HG03378 (cell line): ENCODE measurements at regions not wholly inside any gene's neighbourhood (a gene's known extent, or its start where the extent isn't known, plus 50 kb on each side); places are given as distances from the start of the nearest gene placed in this dataset.
"Not testable (repeated sequence)": the region's sequence is repeated elsewhere in the genome, so short reads cannot be mapped to it uniquely, and the experiment has no call there.

Experiments used
- ATAC-seq: cut with Tn5 transposase; IDR thresholded peaks from one replicate; pipeline ENCODE4 v1.9.1; 2021; ENCODE audit warnings: mild to moderate bottlenecking, moderate library complexity; ENCODE audit not compliant: unreplicated experiment

GRCh38 chrX:148265829-148266228 is 234.6 kb upstream of the AFF2 start:
- ATAC-seq: no peak

- no peak for ATAC-seq
These were observed 231.7 kb upstream of the AFF2 start for GRCh38 chrX:148268673-148269072.

DNA sequence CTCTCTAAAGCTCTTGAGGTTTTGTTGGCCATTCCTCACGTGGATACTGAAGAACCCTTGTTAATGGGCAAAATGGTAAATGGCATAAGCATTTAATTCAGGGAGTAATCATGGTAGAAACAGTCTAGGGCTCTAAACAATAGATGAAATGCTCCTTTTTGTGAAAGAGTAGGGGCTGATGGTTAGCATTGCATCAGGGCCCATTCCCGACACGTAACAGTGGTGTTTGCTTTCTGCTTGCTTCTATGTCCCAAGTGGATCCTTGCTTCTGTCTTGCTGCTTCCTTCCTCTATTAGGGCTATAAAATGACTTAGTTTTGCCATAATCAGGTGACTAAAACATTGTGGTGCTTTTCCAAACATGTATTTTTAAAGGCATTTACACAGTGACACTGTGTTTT is 230.9 kb upstream of the AFF2 start:
- ATAC-seq: no peak

DNA sequence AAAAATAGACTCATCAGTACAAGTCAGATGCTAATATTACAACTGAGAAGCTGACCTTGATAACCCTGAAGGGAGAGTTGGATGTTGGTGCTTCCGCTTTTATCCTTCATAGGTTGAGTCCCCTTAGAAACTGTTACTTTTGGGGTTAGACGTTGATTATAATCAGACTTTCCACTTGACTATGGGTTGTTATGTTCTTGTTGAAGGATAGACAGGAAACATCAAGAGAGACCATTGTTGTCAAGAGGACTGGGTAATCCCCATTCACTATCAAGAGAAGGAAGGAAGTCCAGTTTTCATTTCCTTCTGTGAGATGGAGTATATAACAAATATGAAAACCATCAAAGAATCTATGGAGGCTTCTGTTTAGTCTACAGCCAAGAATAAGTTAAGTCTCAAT is 229.9 kb upstream of the AFF2 start:
- ATAC-seq: no peak

- ATAC-seq: no peak
These were observed 229.2 kb upstream of the AFF2 start for GRCh38 chrX:148271263-148271662.

DNA sequence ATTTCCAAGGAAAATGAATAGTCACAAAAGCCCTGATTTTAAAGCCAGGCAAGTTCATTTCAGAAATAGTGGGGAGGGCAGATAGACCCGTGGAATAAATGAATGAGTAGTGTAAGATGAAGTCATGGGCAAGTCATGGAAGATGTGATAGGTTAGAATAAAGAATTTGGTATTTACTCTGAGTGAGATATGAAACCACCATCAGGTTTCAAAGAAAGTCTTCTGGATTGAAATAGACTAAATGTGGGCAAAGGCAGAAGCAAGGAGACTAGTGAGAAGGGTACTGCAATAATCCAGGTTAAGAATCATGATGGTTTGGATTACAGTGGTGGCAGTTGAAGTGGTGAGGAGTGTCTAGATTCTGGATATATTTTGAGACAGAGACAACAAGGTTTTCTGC is 218.5 kb upstream of the AFF2 start:
- no peak for ATAC-seq

- ATAC-seq: no peak
These were observed 217.9 kb upstream of the AFF2 start for GRCh38 chrX:148282504-148282903.

- no peak for ATAC-seq
These were observed 216.4 kb upstream of the AFF2 start for GRCh38 chrX:148284056-148284455.

GRCh38 chrX:148284821-148285220 is 215.6 kb upstream of the AFF2 start:
- no peak for ATAC-seq

GRCh38 chrX:148288451-148288850 is 212.0 kb upstream of the AFF2 start:
- ATAC-seq: no peak

DNA sequence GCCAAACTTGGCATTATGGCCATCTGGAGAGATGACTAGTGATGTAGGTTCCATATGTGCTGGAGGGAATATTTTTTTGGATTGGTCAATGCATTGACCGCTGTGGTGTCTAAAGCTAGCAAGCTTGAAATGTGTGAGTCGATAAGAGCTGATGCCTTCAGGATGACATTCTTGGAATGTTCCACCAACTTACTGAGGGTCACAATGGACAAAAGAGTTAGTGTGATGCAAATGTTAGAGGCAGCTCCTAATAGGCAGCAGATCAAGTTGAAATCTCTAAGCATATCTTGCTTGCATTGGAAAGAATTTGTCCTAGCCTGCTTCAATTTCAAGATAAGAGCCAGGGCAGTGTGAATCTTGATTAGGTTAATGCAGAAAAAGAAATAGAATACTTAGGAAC is 210.4 kb upstream of the AFF2 start:
- ATAC-seq: no peak

- no peak for ATAC-seq
These were observed 209.5 kb upstream of the AFF2 start for GRCh38 chrX:148290931-148291330.

- no peak for ATAC-seq
These were observed 201.7 kb upstream of the AFF2 start for GRCh38 chrX:148298737-148299136.

DNA sequence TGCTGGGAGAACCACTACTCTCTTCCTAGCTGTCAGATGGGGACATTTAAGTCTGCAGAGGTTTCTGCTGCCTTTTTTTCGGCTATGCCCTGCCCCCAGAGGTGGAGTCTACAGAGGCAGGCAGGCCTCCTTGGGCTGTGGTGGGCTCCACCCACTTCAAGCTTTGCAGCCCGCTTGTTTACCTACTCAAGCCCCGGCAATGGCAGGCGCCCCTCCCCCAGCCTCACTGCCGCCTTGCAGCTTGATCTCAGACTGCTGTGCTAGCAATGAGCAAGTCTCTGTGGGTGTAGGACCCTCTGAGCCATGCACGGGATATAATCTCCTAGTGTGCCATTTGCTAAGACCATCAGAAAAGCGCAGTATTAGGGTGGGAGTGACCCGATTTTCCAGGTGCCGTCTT is 195.2 kb upstream of the AFF2 start:
- ATAC-seq: not testable (repeated sequence)

DNA sequence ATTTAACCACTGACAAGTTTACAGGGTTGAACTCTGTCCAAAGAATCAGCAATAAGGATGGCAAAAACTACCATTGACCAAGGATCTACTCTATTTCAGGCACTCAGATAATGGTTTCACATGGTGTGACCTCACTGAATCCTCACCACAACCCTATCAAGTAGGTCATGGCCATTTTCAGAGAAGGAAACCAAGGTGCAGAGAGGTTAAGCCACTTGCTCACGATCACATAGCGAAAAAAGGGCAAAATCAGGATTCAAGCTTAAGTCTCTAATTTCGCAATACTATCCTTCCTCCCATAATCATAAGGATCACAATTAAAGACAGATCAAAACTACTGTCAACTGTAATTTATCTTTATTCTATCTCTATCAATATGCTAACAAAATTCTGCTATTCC is 191.0 kb upstream of the AFF2 start:
- no peak for ATAC-seq

- ATAC-seq: peak; percentile 76
These were observed 189.8 kb upstream of the AFF2 start for GRCh38 chrX:148310426-148311165.

GRCh38 chrX:148311544-148311943 is 188.9 kb upstream of the AFF2 start:
- no peak for ATAC-seq

- ATAC-seq: no peak
These were observed 185.5 kb upstream of the AFF2 start for GRCh38 chrX:148314876-148315275.

DNA sequence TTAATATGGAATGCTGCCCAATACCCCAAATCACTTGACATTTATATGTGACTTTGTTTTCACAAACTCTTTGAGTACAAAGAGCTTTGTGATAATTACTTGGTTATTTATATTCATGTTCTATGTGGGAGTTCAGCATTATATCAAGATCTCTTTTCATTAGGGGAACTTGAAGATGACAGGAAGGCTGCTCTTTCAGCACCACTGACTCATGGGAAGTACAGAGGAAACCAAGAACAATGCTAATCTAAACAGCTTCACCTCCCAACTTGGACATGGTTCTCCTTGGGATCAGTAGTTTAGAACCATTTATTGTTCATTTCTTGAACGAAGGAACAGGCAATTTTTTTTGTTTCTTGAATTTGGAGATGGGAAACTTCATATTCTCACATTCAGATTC is 184.0 kb upstream of the AFF2 start:
- no peak for ATAC-seq

GRCh38 chrX:148322906-148323305 is 177.5 kb upstream of the AFF2 start:
- no peak for ATAC-seq

DNA sequence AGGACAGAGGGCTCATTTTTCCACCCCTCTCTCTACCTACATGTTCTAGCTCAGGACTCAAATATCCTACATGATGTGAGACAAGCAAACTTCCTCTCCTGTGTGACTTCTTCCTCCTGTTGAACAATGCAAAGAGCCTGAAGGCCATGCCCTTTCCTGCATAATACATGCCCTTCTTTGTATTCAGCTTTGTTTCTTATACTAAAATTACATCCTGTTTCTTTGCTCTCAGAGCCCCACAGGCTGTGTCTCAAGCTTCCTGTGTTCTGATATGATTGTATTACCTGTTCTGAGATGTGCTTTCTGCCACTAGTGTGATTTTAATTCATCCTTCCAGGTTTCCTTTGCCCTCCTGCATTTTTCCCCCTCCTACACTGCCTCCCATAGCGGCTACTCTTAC is 166.4 kb upstream of the AFF2 start:
- ATAC-seq: no peak

GRCh38 chrX:148337873-148338272 is 162.5 kb upstream of the AFF2 start:
- no peak for ATAC-seq

GRCh38 chrX:148354916-148355315 is 145.5 kb upstream of the AFF2 start:
- no peak for ATAC-seq
